CD4-positive, alpha-beta memory T cell (primary cell): ENCODE measurements at regions not wholly inside any gene's neighbourhood (a gene's known extent, or its start where the extent isn't known, plus 50 kb on each side); places are given as distances from the start of the nearest gene placed in this dataset.

ENCODE experiments used
- CTCF ChIA-PET: fragments of 350-600 bp; sonication (Branson Sonifier 250); formaldehyde crosslinking; loops from one replicate; lab custom pipeline; 2021; ENCODE audit warnings: inconsistent platforms; ENCODE audit not compliant: partially characterized antibody; lab: Charles Lee
- POLR2A ChIA-PET: fragments of 350-600 bp; sonication (Branson Sonifier 250); formaldehyde crosslinking; loops from one replicate; lab custom pipeline; 2021; ENCODE audit not compliant: partially characterized antibody; lab: Charles Lee
- DNase-seq, 5 donors: peaks; one replicate each; pipeline versions ENCODE4 v3.0.0 to v3.0.0-alpha.2; 2020 to 2022; ENCODE audit warnings: mixed read lengths in 1 of 5
- H3K27ac ChIP-seq: one replicate; pipeline ENCODE4 v1.7.0; 2013; ENCODE audit warnings: low read depth, low read length
- H3K27me3 ChIP-seq: 2 replicates; pipeline ENCODE4 v1.7.0; 2013; ENCODE audit warnings: mild to moderate bottlenecking, low read length, moderate library complexity; ENCODE audit not compliant: insufficient read depth
- H3K36me3 ChIP-seq: 2 replicates; pipeline ENCODE4 v1.7.0; 2013; ENCODE audit warnings: mild to moderate bottlenecking, low read length, moderate library complexity; ENCODE audit not compliant: insufficient read depth
- H3K4me1 ChIP-seq: 2 replicates; pipeline ENCODE4 v1.7.0; 2013; ENCODE audit warnings: mild to moderate bottlenecking, low read length, moderate library complexity; ENCODE audit not compliant: insufficient read depth
- H3K4me3 ChIP-seq, 2 donors: one replicate each; pipeline ENCODE4 v1.7.0; 2013; ENCODE audit warnings: low read length in 2 of 2, mild to moderate bottlenecking in 1 of 2
- H3K9me3 ChIP-seq, 2 donors: one replicate each; pipeline ENCODE4 v1.7.0; 2013; ENCODE audit warnings: low read length in 2 of 2, control low read depth in 1 of 2; ENCODE audit not compliant: control insufficient read depth in 1 of 2
- H3K27ac Mint-ChIP-seq, 7 donors: one replicate each; pipeline ENCODE4 v1.8.0; 2020 to 2021; ENCODE audit warnings: mixed read lengths in 7 of 7, mild to moderate bottlenecking in 6 of 7, inconsistent platforms in 3 of 7, moderate library complexity in 3 of 7
- H3K27me3 Mint-ChIP-seq, 2 donors: one replicate each; pipeline ENCODE4 v1.8.0; 2020 to 2021; ENCODE audit warnings: mixed read lengths in 2 of 2
- H3K36me3 Mint-ChIP-seq, 2 donors: one replicate each; pipeline ENCODE4 v1.8.0; 2020 to 2021; ENCODE audit warnings: mixed read lengths in 2 of 2, inconsistent platforms in 1 of 2, mild to moderate bottlenecking in 1 of 2
- H3K4me1 Mint-ChIP-seq, 4 donors: one replicate each; pipeline ENCODE4 v1.8.0; 2020 to 2021; ENCODE audit warnings: mixed read lengths in 4 of 4, mild to moderate bottlenecking in 1 of 4
- H3K4me3 Mint-ChIP-seq, 8 donors: one replicate each; pipeline ENCODE4 v1.8.0; 2020 to 2021; ENCODE audit warnings: mixed read lengths in 8 of 8, mild to moderate bottlenecking in 7 of 8, moderate library complexity in 6 of 8, inconsistent platforms in 3 of 8
- H3K9me3 Mint-ChIP-seq, 8 donors: one replicate each; pipeline ENCODE4 v1.8.0; 2020 to 2021; ENCODE audit warnings: mixed read lengths in 8 of 8, mild to moderate bottlenecking in 5 of 8, inconsistent platforms in 3 of 8, moderate library complexity in 1 of 8
- intact Hi-C: fragments of 100-400 bp; cut with micrococcal nuclease; formaldehyde crosslinking; loops from one replicate; pipeline ENCODE4 v1.15.1; 2023

DNA sequence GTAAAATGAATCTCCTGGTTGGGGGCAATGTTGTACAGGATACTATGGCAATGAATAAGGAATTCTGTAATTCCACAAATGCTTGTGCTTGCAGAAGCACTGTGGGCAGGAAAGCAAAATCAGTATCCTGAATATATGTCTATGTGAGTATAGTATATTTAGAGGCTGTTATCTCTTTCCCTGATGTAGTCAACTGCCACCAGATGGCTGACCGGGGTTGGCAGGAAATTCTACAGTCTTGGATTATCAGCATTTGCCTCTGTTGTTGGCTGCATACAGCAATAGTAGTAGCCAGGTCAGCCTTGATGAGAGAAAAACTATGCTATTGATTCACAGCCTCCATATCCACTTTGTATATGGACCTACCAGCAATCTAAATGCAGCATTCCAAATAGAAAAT is 425.1 kb upstream of the JAG1 start:
- Histone ChIP-seq H3K27me3 (no peaks in the 10 kb centered on the region), H3K4me1 (no peaks in the 10 kb centered on the region), H3K36me3 (no peaks in the 10 kb centered on the region), H3K27ac (no peak overlapping the region), H3K4me3 (no peak overlapping the region), H3K9me3 (peaks cover 0 to 3% of the 10 kb centered on the region in 2 donors)
- Mint-ChIP-seq H3K27ac (no peak overlapping the region), H3K36me3 (no peaks in the 10 kb centered on the region), H3K4me3 (no peak overlapping the region), H3K27me3 (no peaks in the 10 kb centered on the region), H3K4me1 (no peaks in the 10 kb centered on the region), H3K9me3 (peaks cover 0 to 19% (median 6%) of the 10 kb centered on the region in 8 donors)
- POLR2A ChIA-PET: no interaction called here
- no peak for DNase-seq
- CTCF ChIA-PET: no interaction called here
- intact Hi-C loops: no loop called here

GRCh38 chr20:11101243-11101642 is 427.4 kb upstream of the JAG1 start:
- H3K27me3 ChIP-seq: no peaks in the 10 kb centered on the region
- H3K27me3 Mint-ChIP-seq: no peaks in the 10 kb centered on the region

GRCh38 chr20:11101696-11102095 is 427.9 kb upstream of the JAG1 start:
- intact Hi-C loops: no loop called here
- Histone ChIP-seq H3K27ac (no peak overlapping the region), H3K36me3 (no peaks in the 10 kb centered on the region), H3K4me3 (no peak overlapping the region), H3K4me1 (no peaks in the 10 kb centered on the region), H3K9me3 (peaks cover 0 to 3% of the 10 kb centered on the region in 2 donors), H3K27me3 (no peaks in the 10 kb centered on the region)
- CTCF ChIA-PET: no interaction called here
- DNase-seq: no peak
- Mint-ChIP-seq H3K4me1 (no peaks in the 10 kb centered on the region), H3K9me3 (peaks cover 0 to 18% (median 5%) of the 10 kb centered on the region in 8 donors), H3K4me3 (no peak overlapping the region), H3K27ac (no peak overlapping the region), H3K36me3 (no peaks in the 10 kb centered on the region), H3K27me3 (no peaks in the 10 kb centered on the region)
- POLR2A ChIA-PET: no interaction called here

More at GRCh38 chr20:11101243-11101642, 427.4 kb upstream of the JAG1 start:
- H3K4me1 Mint-ChIP-seq: no peaks in the 10 kb centered on the region
- H3K9me3 Mint-ChIP-seq: peaks cover 0 to 19% (median 6%) of the 10 kb centered on the region in 8 donors
- no peak overlapping the region for H3K4me3 Mint-ChIP-seq
- Histone ChIP-seq H3K27ac (no peak overlapping the region), H3K4me1 (no peaks in the 10 kb centered on the region), H3K4me3 (no peak overlapping the region), H3K9me3 (peaks cover 0 to 3% of the 10 kb centered on the region in 2 donors), H3K36me3 (no peaks in the 10 kb centered on the region)
- H3K27ac Mint-ChIP-seq: no peak overlapping the region
- no peak for DNase-seq
- POLR2A ChIA-PET: no interaction called here
- CTCF ChIA-PET: no interaction called here
- intact Hi-C loops: no loop called here
- no peaks in the 10 kb centered on the region for H3K36me3 Mint-ChIP-seq

DNA sequence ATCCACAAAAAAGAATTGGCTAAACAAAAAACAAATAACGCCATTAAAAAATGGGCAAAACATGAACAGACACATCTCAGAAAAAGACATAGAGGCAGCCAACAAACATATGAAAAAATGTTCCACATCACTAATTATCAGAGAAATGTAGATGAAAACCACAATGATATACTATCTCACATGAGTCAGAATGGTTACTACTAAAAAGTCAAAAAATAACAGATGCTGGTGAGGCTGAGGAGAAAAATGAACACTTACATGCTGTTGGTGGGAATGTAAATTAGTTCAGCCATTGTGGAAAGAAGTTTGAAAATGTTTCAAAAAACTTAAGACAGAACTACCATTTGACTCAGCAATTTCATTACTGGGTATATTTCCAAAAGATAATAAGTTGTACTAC is 430.1 kb upstream of the JAG1 start:
- H3K27ac ChIP-seq: no peak overlapping the region
- POLR2A ChIA-PET: no interaction called here
- intact Hi-C loops: no loop called here
- H3K4me3 Mint-ChIP-seq: no peak overlapping the region
- H3K4me1 Mint-ChIP-seq: no peaks in the 10 kb centered on the region
- peaks cover 0 to 13% (median 4%) of the 10 kb centered on the region in 8 donors for H3K9me3 Mint-ChIP-seq
- H3K27me3 ChIP-seq: no peaks in the 10 kb centered on the region
- no peak overlapping the region for H3K4me3 ChIP-seq
- H3K36me3 ChIP-seq: no peaks in the 10 kb centered on the region
- no peaks in the 10 kb centered on the region for H3K27me3 Mint-ChIP-seq
- no peaks in the 10 kb centered on the region for H3K4me1 ChIP-seq
- DNase-seq: no peak
- H3K36me3 Mint-ChIP-seq: no peaks in the 10 kb centered on the region
- CTCF ChIA-PET: no interaction called here
- peaks cover 0 to 3% of the 10 kb centered on the region in 2 donors for H3K9me3 ChIP-seq
- no peak overlapping the region for H3K27ac Mint-ChIP-seq

GRCh38 chr20:11108102-11108810 is 434.5 kb upstream of the JAG1 start:
- Mint-ChIP-seq H3K27me3 (no peaks in the 10 kb centered on the region), H3K4me3 (no peak overlapping the region), H3K4me1 (no peaks in the 10 kb centered on the region), H3K36me3 (no peaks in the 10 kb centered on the region), H3K27ac (no peak overlapping the region), H3K9me3 (peaks cover 0 to 6% (median 1%) of the 10 kb centered on the region in 8 donors)
- DNase-seq: no peak
- Histone ChIP-seq H3K4me3 (no peak overlapping the region), H3K36me3 (no peaks in the 10 kb centered on the region), H3K27me3 (no peaks in the 10 kb centered on the region), H3K27ac (no peak overlapping the region), H3K4me1 (no peaks in the 10 kb centered on the region), H3K9me3 (no peaks in the 10 kb centered on the region)
- intact Hi-C loops: no loop called here
- CTCF ChIA-PET: no interaction called here
- POLR2A ChIA-PET: no interaction called here

DNA sequence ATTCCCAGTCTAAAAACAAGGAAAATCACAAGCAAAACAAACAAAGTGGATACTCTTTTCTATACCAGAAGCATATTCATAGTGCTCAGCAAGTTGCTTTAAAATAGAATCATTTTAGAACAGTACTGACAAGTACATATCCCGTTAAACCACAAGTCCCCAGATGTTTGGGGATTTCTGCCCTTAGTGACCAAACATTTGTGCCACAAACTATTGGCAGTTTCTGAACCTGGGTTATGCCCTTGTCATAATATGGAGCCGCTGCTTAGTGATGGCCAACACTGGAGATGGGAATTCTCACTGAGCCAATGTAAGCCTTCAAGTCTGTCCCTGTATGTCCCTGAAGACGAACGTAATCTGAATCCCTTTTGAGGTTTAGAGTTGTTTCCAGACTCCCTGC is 436.7 kb upstream of the JAG1 start:
- no peak overlapping the region for H3K27ac ChIP-seq
- Mint-ChIP-seq H3K27ac (no peak overlapping the region), H3K9me3 (peaks cover 0 to 3% (median 0%) of the 10 kb centered on the region in 8 donors), H3K27me3 (no peaks in the 10 kb centered on the region), H3K36me3 (no peaks in the 10 kb centered on the region), H3K4me1 (no peaks in the 10 kb centered on the region), H3K4me3 (no peak overlapping the region)
- no peaks in the 10 kb centered on the region for H3K36me3 ChIP-seq
- H3K4me1 ChIP-seq: no peaks in the 10 kb centered on the region
- no peaks in the 10 kb centered on the region for H3K9me3 ChIP-seq
- POLR2A ChIA-PET: no interaction called here
- no peaks in the 10 kb centered on the region for H3K27me3 ChIP-seq
- CTCF ChIA-PET: no interaction called here
- intact Hi-C loops: no loop called here
- DNase-seq: no peak
- no peak overlapping the region for H3K4me3 ChIP-seq

DNA sequence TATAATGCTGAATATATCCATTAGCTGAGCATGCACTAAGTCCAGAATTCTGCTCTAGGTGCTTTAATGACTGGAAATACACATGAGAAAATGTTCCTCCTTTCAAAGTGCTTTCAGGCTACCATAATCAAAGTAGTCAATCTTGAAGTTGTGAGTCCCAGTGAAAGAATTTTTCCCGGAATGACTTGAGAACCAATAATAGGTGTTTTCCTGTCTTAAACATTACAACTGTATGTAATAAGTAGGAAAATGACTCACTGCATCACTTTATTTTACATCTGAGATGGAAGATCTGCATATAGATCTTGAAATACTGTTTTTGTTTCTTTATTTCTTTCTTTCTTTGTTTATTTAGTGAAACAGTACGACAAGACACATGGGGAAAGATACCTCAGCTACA is 437.4 kb upstream of the JAG1 start:
- DNase-seq: no peak
- intact Hi-C loops: no loop called here
- Histone ChIP-seq H3K36me3 (no peaks in the 10 kb centered on the region), H3K9me3 (no peaks in the 10 kb centered on the region), H3K27me3 (no peaks in the 10 kb centered on the region), H3K4me3 (no peak overlapping the region), H3K27ac (no peak overlapping the region), H3K4me1 (no peaks in the 10 kb centered on the region)
- Mint-ChIP-seq H3K4me3 (no peak overlapping the region), H3K27ac (no peak overlapping the region), H3K9me3 (peaks cover 0 to 3% (median 0%) of the 10 kb centered on the region in 8 donors), H3K4me1 (no peaks in the 10 kb centered on the region), H3K36me3 (no peaks in the 10 kb centered on the region), H3K27me3 (no peaks in the 10 kb centered on the region)
- CTCF ChIA-PET: no interaction called here
- POLR2A ChIA-PET: no interaction called here
